ENCODE measurements at regions not wholly inside any gene's neighbourhood (a gene's known extent, or its start where the extent isn't known, plus 50 kb on each side); places are given as distances from the start of the nearest gene placed in this dataset.
"Not testable (repeated sequence)": the region's sequence is repeated elsewhere in the genome, so short reads cannot be mapped to it uniquely, and the experiment has no call there.

- in situ Hi-C loops (cut with MboI; ENCODE audit: low sequenced_read_pairs): no loop called here
Measured at GRCh38 chr6:169101981-169102380, 151.7 kb downstream of the THBS2 start.

GRCh38 chr6:169101036-169101805, 152.4 kb downstream of the THBS2 start:
- in situ Hi-C loops (cut with MboI; ENCODE audit: low sequenced_read_pairs): no loop called here

GRCh38 chr6:169099411-169100202, 154.0 kb downstream of the THBS2 start:
- in situ Hi-C loops (cut with MboI; ENCODE audit: low sequenced_read_pairs): no loop called here

GRCh38 chr6:169098651-169099050, 155.0 kb downstream of the THBS2 start:
- in situ Hi-C loops (cut with MboI; ENCODE audit: low sequenced_read_pairs): not testable (repeated sequence)

GRCh38 chr6:169098116-169098515, 155.5 kb downstream of the THBS2 start:
- in situ Hi-C loops (cut with MboI; ENCODE audit: low sequenced_read_pairs): no loop called here

GRCh38 chr6:169097381-169097959, 156.2 kb downstream of the THBS2 start:
- in situ Hi-C loops (cut with MboI; ENCODE audit: low sequenced_read_pairs): no loop called here

GRCh38 chr6:169096388-169096787, 157.3 kb downstream of the THBS2 start:
- in situ Hi-C loops (cut with MboI; ENCODE audit: low sequenced_read_pairs): no loop called here

- in situ Hi-C loops (cut with MboI; ENCODE audit: low sequenced_read_pairs): no loop called here
Measured at GRCh38 chr6:169095153-169095552, 158.5 kb downstream of the THBS2 start.

GRCh38 chr6:169094552-169094950, 159.1 kb downstream of the THBS2 start:
- in situ Hi-C loops (cut with MboI; ENCODE audit: low sequenced_read_pairs): no loop called here

- in situ Hi-C loops (cut with MboI; ENCODE audit: low sequenced_read_pairs): no loop called here
Measured at GRCh38 chr6:169093770-169094551, 159.7 kb downstream of the THBS2 start.

GRCh38 chr6:169093066-169093723, 160.5 kb downstream of the THBS2 start:
- in situ Hi-C loops (cut with MboI; ENCODE audit: low sequenced_read_pairs): no loop called here

- in situ Hi-C loops (cut with MboI; ENCODE audit: low sequenced_read_pairs): no loop called here
Measured at GRCh38 chr6:169092375-169092774, 161.3 kb downstream of the THBS2 start.

- in situ Hi-C loops (cut with MboI; ENCODE audit: low sequenced_read_pairs): not testable (repeated sequence)
Measured at GRCh38 chr6:169090514-169091127, 163.0 kb downstream of the THBS2 start.

- in situ Hi-C loops (cut with MboI; ENCODE audit: low sequenced_read_pairs): no loop called here
Measured at GRCh38 chr6:169088762-169089161, 164.9 kb downstream of the THBS2 start.

- in situ Hi-C loops (cut with MboI; ENCODE audit: low sequenced_read_pairs): no loop called here
Measured at GRCh38 chr6:169087443-169088041, 166.1 kb downstream of the THBS2 start.

GRCh38 chr6:169086616-169087015, 167.0 kb downstream of the THBS2 start:
- in situ Hi-C loops (cut with MboI; ENCODE audit: low sequenced_read_pairs): not testable (repeated sequence)

- in situ Hi-C loops (cut with MboI; ENCODE audit: low sequenced_read_pairs): no loop called here
Measured at GRCh38 chr6:169086020-169086419, 167.6 kb downstream of the THBS2 start.

- in situ Hi-C loops (cut with MboI; ENCODE audit: low sequenced_read_pairs): no loop called here
Measured at GRCh38 chr6:169085466-169085865, 168.2 kb downstream of the THBS2 start.

GRCh38 chr6:169084557-169084956, 169.1 kb downstream of the THBS2 start:
- in situ Hi-C loops (cut with MboI; ENCODE audit: low sequenced_read_pairs): not testable (repeated sequence)

- in situ Hi-C loops (cut with MboI; ENCODE audit: low sequenced_read_pairs): no loop called here
Measured at GRCh38 chr6:169084067-169084466, 169.6 kb downstream of the THBS2 start.

Measured in HL-60/S4 (cell line).